ENCODE measurements at regions not wholly inside any gene's neighbourhood (a gene's known extent, or its start where the extent isn't known, plus 50 kb on each side); places are given as distances from the start of the nearest gene placed in this dataset.

DNA sequence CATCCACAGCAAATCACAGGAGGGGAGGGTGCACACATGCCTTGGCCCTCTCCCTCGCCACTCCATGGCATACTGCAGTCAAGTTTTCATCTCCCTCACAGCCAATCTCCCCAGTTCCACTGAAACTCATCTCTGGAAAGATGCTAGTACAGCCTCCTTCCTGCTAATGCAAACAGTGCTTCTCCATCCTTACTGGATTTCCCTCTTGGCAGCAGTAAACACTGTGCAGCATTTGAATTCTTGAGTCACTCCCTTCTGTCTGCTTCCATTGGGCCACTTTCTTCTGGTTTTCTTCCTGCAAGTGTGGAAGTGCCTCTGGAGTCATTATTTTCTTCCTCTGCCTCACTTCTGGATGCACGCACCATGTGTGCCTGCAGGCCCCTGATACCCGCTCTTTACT is 460.3 kb downstream of the QKI start:
- DNase-seq (ENCODE audit: low spot score): no peak
- ATAC-seq (ENCODE audit: low FRiP score): no peak
- TF ChIP-seq, protein P1, sequence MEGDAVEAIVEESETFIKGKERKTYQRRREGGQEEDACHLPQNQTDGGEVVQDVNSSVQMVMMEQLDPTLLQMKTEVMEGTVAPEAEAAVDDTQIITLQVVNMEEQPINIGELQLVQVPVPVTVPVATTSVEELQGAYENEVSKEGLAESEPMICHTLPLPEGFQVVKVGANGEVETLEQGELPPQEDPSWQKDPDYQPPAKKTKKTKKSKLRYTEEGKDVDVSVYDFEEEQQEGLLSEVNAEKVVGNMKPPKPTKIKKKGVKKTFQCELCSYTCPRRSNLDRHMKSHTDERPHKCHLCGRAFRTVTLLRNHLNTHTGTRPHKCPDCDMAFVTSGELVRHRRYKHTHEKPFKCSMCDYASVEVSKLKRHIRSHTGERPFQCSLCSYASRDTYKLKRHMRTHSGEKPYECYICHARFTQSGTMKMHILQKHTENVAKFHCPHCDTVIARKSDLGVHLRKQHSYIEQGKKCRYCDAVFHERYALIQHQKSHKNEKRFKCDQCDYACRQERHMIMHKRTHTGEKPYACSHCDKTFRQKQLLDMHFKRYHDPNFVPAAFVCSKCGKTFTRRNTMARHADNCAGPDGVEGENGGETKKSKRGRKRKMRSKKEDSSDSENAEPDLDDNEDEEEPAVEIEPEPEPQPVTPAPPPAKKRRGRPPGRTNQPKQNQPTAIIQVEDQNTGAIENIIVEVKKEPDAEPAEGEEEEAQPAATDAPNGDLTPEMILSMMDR (IDR thresholded peaks at IDR 0.05): no peak

DNA sequence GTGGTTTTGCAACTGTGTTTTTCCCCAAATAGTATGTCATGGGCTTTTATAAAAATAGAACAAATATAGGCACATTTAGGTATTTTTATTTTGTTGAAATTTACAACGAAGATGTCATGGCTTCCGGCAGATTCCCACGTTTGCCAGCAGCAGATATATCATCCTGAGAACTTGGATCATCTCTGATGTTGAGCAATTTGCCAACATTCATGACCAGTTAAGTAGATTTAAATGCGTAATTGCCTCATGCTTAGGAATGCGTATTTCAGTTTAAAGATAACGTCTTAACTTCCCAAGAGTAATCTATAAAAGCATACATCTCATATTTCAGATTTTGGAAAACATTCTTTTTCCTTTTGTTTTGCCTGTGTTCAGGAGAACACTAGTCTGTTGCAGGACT is 457.8 kb downstream of the QKI start:
- TF ChIP-seq, protein P1 (IDR thresholded peaks at IDR 0.05): no peak
- peak; percentile 75 for ATAC-seq (ENCODE audit: low FRiP score)
- no peak for DNase-seq (ENCODE audit: low spot score)

DNA sequence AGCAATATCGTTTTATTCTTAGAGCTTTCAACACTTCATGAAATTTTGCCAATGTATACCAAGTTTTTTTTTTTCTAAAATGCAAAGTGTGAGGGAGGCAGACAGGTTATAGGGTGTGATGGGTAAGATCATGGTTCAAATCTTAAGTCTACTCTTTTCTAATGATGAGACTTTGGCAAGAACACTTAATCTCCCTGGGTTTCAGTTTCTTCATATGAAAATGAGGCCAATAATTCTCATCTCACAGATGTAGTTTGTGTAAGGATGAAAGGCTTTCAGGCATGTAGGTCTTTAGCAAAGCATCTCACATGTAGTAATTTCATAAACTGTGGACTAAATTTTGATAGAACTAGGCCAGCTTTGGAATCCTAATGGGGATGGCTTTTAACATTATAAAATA is 457.1 kb downstream of the QKI start:
- ATAC-seq (ENCODE audit: low FRiP score) (no peak), DNase-seq (ENCODE audit: low spot score) (no peak)
- TF ChIP-seq, protein P1 (IDR thresholded peaks at IDR 0.05): no peak

DNA sequence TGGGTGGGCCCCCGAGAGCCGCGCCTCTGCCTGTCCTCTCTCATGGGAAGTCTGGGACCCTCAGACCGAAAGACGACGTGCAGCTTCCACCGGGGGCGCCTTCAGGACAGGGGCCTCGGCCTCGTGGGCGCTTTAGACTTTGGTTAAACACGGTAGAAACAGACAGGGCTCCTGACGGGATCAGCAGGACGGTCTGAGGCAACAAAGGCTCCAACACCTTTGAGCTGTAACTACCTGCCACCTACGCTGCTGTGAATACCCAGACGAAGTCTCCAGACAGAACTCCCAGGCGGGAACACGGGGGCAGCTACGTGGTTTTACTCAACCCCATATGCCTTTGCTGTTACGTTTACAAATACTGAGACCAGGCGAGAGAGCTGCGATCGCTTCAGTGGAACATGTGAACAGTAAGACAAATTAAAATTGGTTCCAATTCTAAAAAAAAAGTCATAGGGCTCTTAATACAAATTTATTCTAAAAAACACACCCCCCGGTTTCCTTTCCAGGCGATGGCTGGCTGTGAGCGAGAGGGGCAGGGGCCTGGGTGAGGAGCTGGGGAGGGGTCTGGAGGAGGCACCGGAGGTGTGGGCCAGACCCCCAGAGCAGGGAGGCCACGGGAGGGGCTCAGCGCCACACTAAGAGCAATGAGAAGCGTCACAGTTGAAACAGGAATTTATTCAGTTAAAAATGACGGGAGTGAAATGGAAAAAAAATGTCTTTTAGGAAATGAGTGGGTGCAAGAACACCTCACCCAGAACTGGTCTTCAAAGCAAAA is 453.2 kb downstream of the QKI start:
- TF ChIP-seq, protein P1 (IDR thresholded peaks at IDR 0.05): no peak
- no peak for DNase-seq (ENCODE audit: low spot score)
- ATAC-seq (ENCODE audit: low FRiP score): no peak

DNA sequence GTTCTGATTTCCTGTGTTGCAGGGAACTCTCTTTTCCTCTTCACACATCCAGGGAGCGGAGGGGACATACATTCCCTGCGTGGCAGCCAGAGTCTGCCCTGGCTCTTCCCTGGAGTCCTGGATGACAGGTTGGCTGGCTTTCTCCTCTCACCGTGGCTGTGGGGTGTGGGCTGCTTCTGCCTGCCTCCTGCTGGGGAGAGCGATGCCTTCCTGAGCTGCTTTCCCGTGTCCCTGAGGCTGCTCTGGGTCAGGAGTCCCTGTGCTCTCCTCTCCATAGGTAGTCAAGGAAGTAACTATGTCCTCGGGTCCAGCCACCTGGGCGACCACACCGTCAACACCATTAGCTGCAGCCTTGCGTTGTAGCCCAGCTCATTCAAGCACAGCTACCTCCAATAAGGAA is 451.7 kb downstream of the QKI start:
- TF ChIP-seq, protein P1 (IDR thresholded peaks at IDR 0.05): no peak
- ATAC-seq (ENCODE audit: low FRiP score): no peak
- DNase-seq (ENCODE audit: low spot score): no peak

DNA sequence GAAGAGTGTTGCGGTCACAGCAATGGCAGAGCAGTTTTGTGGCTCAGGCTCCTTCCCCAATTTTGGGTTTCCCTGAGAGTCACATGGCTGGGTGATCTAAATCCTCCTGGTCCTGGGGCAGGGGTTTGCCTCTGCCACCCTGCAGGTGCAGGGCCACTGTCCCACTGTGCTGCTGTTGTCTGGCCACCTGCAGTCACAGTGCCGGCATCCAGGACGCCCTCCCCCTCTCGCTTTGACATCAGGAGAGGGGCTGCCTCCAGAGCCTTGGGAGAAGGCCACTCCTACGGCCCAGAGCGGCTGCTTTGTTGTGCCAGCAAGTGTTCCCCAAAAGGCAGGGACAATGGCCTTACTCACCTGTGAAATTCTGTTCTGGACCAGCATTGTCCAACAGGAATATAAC is 449.0 kb downstream of the QKI start:
- TF ChIP-seq, protein P1 (IDR thresholded peaks at IDR 0.05): no peak
- no peak for DNase-seq (ENCODE audit: low spot score)
- no peak for ATAC-seq (ENCODE audit: low FRiP score)

DNA sequence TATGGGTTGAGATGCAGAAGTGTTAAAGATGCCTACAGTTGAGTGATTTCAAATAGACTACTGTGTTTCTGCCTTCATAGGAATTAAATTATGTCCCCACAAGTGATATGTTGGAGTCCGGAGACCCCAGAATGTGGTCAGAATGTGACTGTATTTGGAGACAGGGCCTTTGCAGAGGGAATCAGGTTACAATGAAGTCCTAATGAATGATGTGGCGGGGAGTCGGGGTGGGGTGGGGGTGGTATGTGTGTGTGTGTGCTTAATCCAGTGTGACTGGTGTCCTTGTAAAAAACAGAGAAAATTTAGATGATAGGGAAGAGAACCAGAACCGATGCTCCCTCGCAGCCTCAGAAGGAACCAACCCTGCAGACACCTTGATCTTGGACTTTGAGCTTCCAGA is 448.2 kb downstream of the QKI start:
- TF ChIP-seq, protein P1 (IDR thresholded peaks at IDR 0.05): no peak

More for the DNA sequence above, 448.2 kb downstream of the QKI start:
- ATAC-seq (ENCODE audit: low FRiP score) (no peak), DNase-seq (ENCODE audit: low spot score) (no peak)
